Ureter (tissue), 1 donor: ENCODE measurements at regions not wholly inside any gene's neighbourhood (a gene's known extent, or its start where the extent isn't known, plus 50 kb on each side); places are given as distances from the start of the nearest gene placed in this dataset.
A peak's percentile ranks its signal among the peaks of the same experiment; 100 is the strongest.
"Not testable (repeated sequence)": the region's sequence is repeated elsewhere in the genome, so short reads cannot be mapped to it uniquely, and the experiment has no call there.

ENCODE experiments used
- DNase-seq: peaks from one replicate; pipeline ENCODE4 v3.0.0-alpha.2; 2020; ENCODE audit warnings: low spot score
- donor health status: DM: yes; HTN: yes; CAD: no.

DNA sequence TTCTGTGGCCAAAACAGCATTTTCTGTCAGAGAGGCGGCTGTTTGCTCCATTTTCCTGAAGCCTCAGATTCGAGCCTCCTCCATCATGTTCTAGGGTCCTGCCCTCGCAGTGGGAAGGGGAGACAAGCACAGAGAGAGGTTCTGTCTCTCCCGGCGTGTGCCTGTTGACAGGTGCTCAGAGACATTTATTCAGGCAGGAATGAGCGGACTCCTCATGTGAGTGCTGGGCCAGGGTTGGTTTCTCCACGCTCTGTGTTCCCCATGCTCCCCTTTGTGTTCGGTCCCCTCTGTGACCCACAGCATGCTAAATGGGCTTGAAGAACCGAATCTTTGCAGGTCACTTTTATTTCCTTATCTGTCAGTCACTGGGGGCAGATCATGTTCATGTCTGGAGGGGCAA lies 374.6 kb downstream of the GLRX3 start:
- DNase-seq, result no peak

GRCh38 chr10:130511766-130512165 lies 375.6 kb downstream of the GLRX3 start:
- DNase-seq, result no peak

GRCh38 chr10:130512936-130513335 lies 376.7 kb downstream of the GLRX3 start:
- DNase-seq, result no peak

- DNase-seq, result no peak
Measured at GRCh38 chr10:130513686-130514476, 377.7 kb downstream of the GLRX3 start.

DNA sequence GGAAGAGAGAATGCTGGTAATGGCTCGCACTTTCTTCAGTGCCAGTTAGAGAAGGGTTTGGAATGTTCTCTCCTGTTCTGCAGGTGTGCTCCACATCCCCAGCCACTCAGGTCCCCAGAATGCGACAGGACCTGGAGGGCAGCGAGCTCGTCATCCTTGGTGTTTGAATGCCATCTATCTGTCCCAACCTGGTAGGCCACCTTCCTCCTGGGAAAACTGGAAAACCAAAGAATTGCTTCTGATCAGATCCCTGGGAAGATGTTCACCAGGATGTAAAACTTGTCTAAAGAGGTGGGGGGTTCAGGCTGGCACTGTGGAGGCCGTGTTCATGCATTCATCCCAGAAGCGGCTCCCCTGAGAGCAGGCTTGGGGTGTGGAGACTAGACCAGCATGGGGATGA lies 379.5 kb downstream of the GLRX3 start:
- DNase-seq, result no peak

- no peak for DNase-seq
Measured at GRCh38 chr10:130516141-130516735, 380.0 kb downstream of the GLRX3 start.

GRCh38 chr10:130518921-130519320 lies 382.7 kb downstream of the GLRX3 start:
- not testable (repeated sequence) for DNase-seq

- DNase-seq, result no peak
Measured at GRCh38 chr10:130519791-130520190, 383.6 kb downstream of the GLRX3 start.

- no peak for DNase-seq
Measured at GRCh38 chr10:130531312-130531711, 395.1 kb downstream of the GLRX3 start.

GRCh38 chr10:130541090-130541489 lies 404.9 kb downstream of the GLRX3 start:
- no peak for DNase-seq

DNA sequence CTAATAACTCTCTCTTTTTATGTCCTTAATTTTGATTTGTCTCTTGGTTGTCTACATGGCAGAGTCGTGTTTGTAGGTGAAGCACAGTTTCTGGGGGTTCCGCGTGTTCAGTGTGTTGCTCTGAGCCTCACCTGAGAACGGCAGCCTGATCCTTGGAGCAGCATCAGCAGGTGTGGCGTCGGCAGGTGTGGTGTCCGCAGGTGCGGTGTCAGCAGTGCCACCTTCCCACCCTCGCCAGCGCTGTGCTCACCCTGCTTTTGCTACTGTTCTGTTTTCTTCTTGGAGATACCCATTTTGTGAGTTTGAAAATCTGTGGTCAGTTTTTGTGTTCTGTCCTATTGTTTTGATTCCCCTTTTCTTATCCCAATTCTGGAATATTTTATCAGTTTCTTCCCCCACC lies 406.6 kb downstream of the GLRX3 start:
- DNase-seq, result no peak

DNA sequence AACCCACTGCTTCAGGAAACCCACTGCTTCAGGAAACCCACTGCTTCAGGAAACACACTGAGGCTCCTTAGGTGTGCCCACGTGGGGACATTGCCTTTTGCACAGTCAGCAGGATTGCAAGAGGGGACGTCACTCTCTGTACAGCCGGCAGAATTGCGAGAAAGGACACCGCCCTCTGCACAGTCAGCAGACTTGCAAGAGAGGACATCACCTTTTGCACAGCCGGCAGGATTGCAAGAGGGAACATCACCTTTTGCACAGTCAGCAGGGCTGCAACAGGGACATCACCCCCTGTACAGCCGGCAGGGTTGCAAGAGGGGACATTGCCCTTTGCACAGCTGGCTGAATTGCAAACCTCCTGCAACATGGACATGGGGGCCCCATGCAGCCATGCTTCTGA lies 407.6 kb downstream of the GLRX3 start:
- DNase-seq, result no peak

GRCh38 chr10:130545122-130545521 lies 408.9 kb downstream of the GLRX3 start:
- DNase-seq, result no peak

DNA sequence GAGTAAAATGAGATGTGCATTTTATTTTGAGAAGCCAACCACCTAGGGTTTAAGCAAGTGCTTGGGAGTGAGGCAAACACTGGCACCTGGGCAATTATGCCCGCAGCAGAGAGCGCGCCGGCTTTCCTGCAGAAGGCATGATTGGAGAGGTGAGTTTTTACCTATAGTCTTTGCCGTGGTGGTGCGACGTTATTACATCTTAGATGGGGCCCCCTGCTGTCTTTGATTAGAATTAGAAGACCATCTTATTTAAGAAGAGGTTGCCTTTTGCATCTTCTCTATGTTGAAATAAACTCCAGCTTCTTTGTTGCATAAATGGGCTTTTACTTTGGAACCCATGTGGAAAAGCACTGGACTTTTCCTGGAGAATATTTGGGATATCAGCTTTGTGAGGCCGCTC lies 409.5 kb downstream of the GLRX3 start:
- no peak for DNase-seq

GRCh38 chr10:130546841-130547240 lies 410.6 kb downstream of the GLRX3 start:
- DNase-seq, result no peak

DNA sequence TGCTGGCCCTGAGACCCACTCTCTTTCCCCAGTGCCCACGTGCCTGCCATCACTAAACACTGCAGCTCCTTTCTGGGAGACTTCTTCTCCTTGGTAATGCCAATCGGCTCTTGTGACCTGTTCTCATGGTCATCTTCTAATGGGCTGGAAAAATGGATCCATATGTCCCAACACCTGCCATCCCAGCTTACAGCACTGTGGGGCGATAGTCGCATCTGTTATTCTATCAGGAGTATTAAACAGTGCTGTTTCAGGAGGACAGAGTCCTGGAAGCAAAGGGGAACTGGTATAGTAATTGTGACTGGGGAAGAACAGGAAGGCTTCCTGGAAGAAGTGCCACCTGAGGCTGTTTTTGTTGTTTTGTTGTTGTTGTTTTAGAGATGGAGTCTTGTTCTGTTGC lies 411.2 kb downstream of the GLRX3 start:
- DNase-seq, result no peak

DNA sequence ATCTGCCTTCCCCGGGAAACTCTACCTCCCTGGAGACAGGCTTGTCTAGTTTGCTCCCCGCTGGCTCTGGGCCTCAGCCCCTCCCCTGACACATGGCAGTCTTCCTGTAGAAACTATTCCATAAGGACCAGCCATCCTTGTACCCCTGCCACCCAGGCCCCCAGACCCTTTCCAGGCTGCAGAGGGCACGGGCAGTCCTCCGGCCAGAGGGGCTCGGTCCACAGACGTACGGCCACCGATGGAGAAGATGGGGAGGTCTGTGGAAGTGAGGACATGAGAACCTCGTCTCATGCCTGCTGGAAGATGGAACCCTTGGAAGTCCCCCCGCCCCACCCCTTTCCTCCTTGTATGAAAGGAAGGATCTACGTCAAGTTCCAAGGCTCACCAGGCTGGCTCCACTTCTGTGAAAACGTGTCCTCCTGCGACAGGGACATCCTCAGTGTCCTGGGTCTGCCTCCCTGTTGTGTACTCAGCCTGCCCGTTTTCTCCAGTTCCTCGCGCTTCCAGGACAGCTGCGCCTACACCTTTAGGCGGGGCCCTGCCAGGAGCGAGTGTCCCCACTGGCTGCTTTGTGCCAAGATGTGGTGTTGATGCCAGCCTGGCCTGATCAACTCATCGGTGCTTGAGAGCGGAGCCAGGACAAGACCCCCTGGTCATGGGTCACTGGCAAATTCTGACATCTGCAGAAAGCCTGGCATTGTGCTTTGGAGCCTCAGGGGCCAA lies 414.9 kb downstream of the GLRX3 start:
- DNase-seq, result no peak

DNA sequence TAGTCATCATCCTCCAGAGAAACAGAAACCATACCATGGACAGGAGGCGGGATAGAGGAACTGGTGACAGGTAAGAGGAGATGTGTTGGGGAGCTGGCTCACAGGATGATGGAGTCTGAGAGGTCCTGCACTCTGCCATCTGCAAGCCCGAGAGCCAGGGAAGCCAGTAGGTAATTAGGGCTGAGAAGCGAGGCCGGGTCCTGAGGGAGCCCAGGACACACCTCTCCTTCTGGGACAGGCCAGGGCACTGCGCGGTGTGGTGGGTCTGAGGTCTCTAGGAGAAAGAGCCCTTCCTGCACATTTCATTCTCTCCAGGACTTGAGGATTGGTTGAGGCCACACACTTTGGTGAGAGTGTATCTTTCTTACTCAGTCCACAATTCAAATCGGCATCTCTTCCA lies 415.5 kb downstream of the GLRX3 start:
- DNase-seq, result no peak

GRCh38 chr10:130553826-130554225 lies 417.6 kb downstream of the GLRX3 start:
- no peak for DNase-seq

DNA sequence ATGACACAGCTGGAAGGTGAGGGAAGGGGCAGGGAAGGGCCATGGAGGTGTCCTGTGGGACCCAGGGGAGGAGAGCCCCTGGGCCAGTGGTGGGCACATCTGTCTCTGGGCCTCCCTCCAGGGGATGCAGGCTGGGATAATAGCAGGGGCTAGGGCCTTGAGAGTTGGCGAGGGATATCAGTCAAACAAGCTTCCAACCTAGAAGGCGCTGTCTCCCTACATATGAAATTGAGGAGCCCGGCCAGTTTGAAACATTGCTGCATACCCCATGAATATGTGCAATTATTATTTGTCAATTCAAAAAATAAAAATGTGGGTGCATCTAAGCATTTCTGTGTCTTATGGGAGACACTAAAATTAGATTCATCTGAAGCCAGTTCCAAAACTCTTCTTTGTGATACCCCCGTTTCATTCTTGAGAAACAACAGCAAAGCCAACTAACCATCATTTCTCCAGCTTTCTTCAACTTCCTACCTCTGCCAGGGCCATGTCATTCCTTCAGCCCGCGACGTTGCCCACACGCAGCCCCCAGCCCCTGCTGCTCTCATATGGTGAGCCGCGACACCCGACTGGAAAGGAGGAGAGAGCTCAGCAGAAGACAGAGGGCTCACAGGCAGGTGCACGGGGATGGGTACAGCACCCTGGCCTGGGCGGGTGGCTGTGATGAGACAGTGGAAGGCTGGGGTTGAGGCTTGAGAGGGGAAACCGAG lies 418.7 kb downstream of the GLRX3 start:
- DNase-seq, result no peak

- no peak for DNase-seq
Measured at GRCh38 chr10:130555411-130555750, 419.2 kb downstream of the GLRX3 start.

GRCh38 chr10:130557181-130557845 lies 421.1 kb downstream of the GLRX3 start:
- peak; percentile 26 for DNase-seq
